ENCODE measurements at regions not wholly inside any gene's neighbourhood (a gene's known extent, or its start where the extent isn't known, plus 50 kb on each side); places are given as distances from the start of the nearest gene placed in this dataset.

GRCh38 chr5:2201011-2201410 is 318.3 kb upstream of the IRX4 start:
- TF ChIP-seq CTCF (IDR thresholded peaks at IDR 0.05; ENCODE audit: control extremely low read depth in 1 of 3, insufficient read depth in 1 of 3, low read depth in 1 of 3, low read length in 3 of 3) (no peak), TEAD4 (IDR thresholded peaks at IDR 0.05; ENCODE audit: low read depth, low read length) (no peak), CHD2 (IDR thresholded peaks at IDR 0.05; ENCODE audit: low read length) (no peak), POLR2A (IDR thresholded peaks at IDR 0.05; ENCODE audit: control extremely low read depth in 1 of 2, low read depth in 2 of 2, low read length in 2 of 2) (no peak), EZH2 (IDR thresholded peaks at IDR 0.05; ENCODE audit: low read depth, low read length, severe bottlenecking) (no peak), MAX (IDR thresholded peaks at IDR 0.05) (no peak), JUND (IDR thresholded peaks at IDR 0.05; ENCODE audit: low read length) (no peak), EP300 (IDR thresholded peaks at IDR 0.05; ENCODE audit: borderline replicate concordance in 1 of 2, low read depth in 2 of 2, low read length in 2 of 2) (no peak), MAFK (IDR thresholded peaks at IDR 0.05; ENCODE audit: low read depth, low read length) (no peak), POU5F1 (IDR thresholded peaks at IDR 0.05; ENCODE audit: low read depth, low read length) (no peak), SP1 (IDR thresholded peaks at IDR 0.05; ENCODE audit: low read depth, low read length) (no peak)
- TF ChIP-seq, protein P1, sequence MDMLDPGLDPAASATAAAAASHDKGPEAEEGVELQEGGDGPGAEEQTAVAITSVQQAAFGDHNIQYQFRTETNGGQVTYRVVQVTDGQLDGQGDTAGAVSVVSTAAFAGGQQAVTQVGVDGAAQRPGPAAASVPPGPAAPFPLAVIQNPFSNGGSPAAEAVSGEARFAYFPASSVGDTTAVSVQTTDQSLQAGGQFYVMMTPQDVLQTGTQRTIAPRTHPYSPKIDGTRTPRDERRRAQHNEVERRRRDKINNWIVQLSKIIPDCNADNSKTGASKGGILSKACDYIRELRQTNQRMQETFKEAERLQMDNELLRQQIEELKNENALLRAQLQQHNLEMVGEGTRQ (IDR thresholded peaks at IDR 0.05; ENCODE audit: low read length) = no peak

Data from H1 (cell line).